MCF 10A (cell line): ENCODE measurements at regions not wholly inside any gene's neighbourhood (a gene's known extent, or its start where the extent isn't known, plus 50 kb on each side); places are given as distances from the start of the nearest gene placed in this dataset.

Experiments
- BruUV-seq: library from RNA; stranded (reverse); fragments of 400-500 nt; replicated peaks from 2 replicates; lab custom pipeline; 2021; lab: Mats Ljungman, UMichigan
- CTCF ChIA-PET: fragments of 300-600 bp; sonication (Branson Sonifier 250); formaldehyde crosslinking; extraction: SDS; loops from one replicate; lab custom pipeline; 2021; ENCODE audit warnings: antibody characterized with exemption, inconsistent platforms; lab: Yijun Ruan, JAX
- POLR2A ChIA-PET: fragments of 300-600, 350-650 bp; sonication (Branson Sonifier 250); formaldehyde crosslinking; extraction: SDS; loops from one replicate; lab custom pipeline; 2020; ENCODE audit warnings: antibody characterized with exemption, inconsistent platforms; lab: Yijun Ruan, JAX
- DNase-seq: peaks from one replicate; pipeline ENCODE4 v3.0.0-alpha.2; 2018; ENCODE audit not compliant: unreplicated experiment
- H3K27ac Mint-ChIP-seq: one replicate; pipeline ENCODE4 v1.8.0; 2022; ENCODE audit warnings: mild to moderate bottlenecking, low read depth, mixed read lengths; ENCODE audit not compliant: unreplicated experiment
- H3K27me3 Mint-ChIP-seq: one replicate; pipeline ENCODE4 v1.8.0; 2022; ENCODE audit warnings: mixed read lengths; ENCODE audit not compliant: insufficient read depth, unreplicated experiment
- H3K36me3 Mint-ChIP-seq: one replicate; pipeline ENCODE4 v1.8.0; 2022; ENCODE audit warnings: mild to moderate bottlenecking, moderate library complexity, mixed read lengths; ENCODE audit not compliant: insufficient read depth, unreplicated experiment
- H3K4me1 Mint-ChIP-seq: one replicate; pipeline ENCODE4 v1.8.0; 2022; ENCODE audit warnings: mixed read lengths; ENCODE audit not compliant: insufficient read depth, unreplicated experiment
- H3K4me3 Mint-ChIP-seq: one replicate; pipeline ENCODE4 v1.8.0; 2022; ENCODE audit warnings: mild to moderate bottlenecking, moderate library complexity, mixed read lengths; ENCODE audit not compliant: unreplicated experiment
- H3K9me3 Mint-ChIP-seq: one replicate; pipeline ENCODE4 v1.8.0; 2022; ENCODE audit warnings: mixed read lengths; ENCODE audit not compliant: unreplicated experiment
- CTCF ChIP-seq: fragments of 200-600 bp; IDR thresholded peaks from one replicate; pipeline ENCODE4 v1.8.0; 2022; ENCODE audit warnings: antibody characterized with exemption, mild to moderate bottlenecking; ENCODE audit not compliant: unreplicated experiment
- intact Hi-C: fragments of 100-400 bp; cut with micrococcal nuclease; formaldehyde crosslinking; loops from 2 replicates; pipeline ENCODE4 v1.14.1; 2022

- no peaks in the 10 kb centered on the region for H3K4me1 Mint-ChIP-seq
- ChIA-PET CTCF (interaction anchor here (0.5 to 4.7 kb wide), 30 partner anchors 9 to 1695 kb away, joined by 3 to 79 read pairs (median 4); no protein-coding TSS in a partner anchor), POLR2A (interaction anchor here (0.5 to 2.5 kb wide), 3 partner anchors 74 to 725 kb away, joined by 3 to 15 read pairs (median 14); no protein-coding TSS in a partner anchor)
- peak; percentile 43 for DNase-seq
- peak; percentile 30 for TF ChIP-seq CTCF
- H3K27me3 Mint-ChIP-seq, result no peaks in the 10 kb centered on the region
- H3K4me3 Mint-ChIP-seq, result no peak overlapping the region
- BruUV-seq, result no TSS peak
- H3K36me3 Mint-ChIP-seq, result no peaks in the 10 kb centered on the region
- intact Hi-C loops, result loop anchor here (1.0 to 10.0 kb wide), 5 partner anchors 524 to 1611 kb away; no protein-coding TSS in a partner anchor
- H3K9me3 Mint-ChIP-seq, result peaks cover 8% of the 10 kb centered on the region
- H3K27ac Mint-ChIP-seq, result no peak overlapping the region
These were observed 188.5 kb upstream of the TEX13C start for GRCh38 chrX:125131164-125131563.

- no peak overlapping the region for H3K4me3 Mint-ChIP-seq
- peaks cover 8% of the 10 kb centered on the region for H3K9me3 Mint-ChIP-seq
- no peaks in the 10 kb centered on the region for H3K27me3 Mint-ChIP-seq
- peak; percentile 28 for DNase-seq
- ChIA-PET CTCF (interaction anchor here (0.6 to 4.7 kb wide), 31 partner anchors 8 to 847 kb away, joined by 3 to 79 read pairs (median 5); no protein-coding TSS in a partner anchor), POLR2A (interaction anchor here (0.7 to 2.5 kb wide), 3 partner anchors 73 to 726 kb away, joined by 3 to 15 read pairs (median 14); no protein-coding TSS in a partner anchor)
- no peaks in the 10 kb centered on the region for H3K4me1 Mint-ChIP-seq
- no peaks in the 10 kb centered on the region for H3K36me3 Mint-ChIP-seq
- H3K27ac Mint-ChIP-seq, result no peak overlapping the region
- TF ChIP-seq CTCF, result peak; percentile 53
- intact Hi-C loops, result loop anchor here (1.0 to 10.0 kb wide), 3 partner anchors 304 to 1610 kb away; no protein-coding TSS in a partner anchor
- no TSS peak for BruUV-seq
These were observed 187.4 kb upstream of the TEX13C start for GRCh38 chrX:125132274-125132673.

GRCh38 chrX:125137521-125137920 is 182.2 kb upstream of the TEX13C start:
- no peak for TF ChIP-seq CTCF
- Mint-ChIP-seq H3K27ac (no peak overlapping the region), H3K4me3 (no peak overlapping the region)

GRCh38 chrX:125150231-125150630 is 169.4 kb upstream of the TEX13C start:
- H3K27ac Mint-ChIP-seq, result no peak overlapping the region
- peak; percentile 10 for DNase-seq
- ChIA-PET CTCF (interaction anchor here (0.6 to 0.9 kb wide), 2 partner anchors 18 to 757 kb away, joined by 3 read pairs; no protein-coding TSS in a partner anchor), POLR2A (interaction anchor here (0.5 to 0.6 kb wide), 2 partner anchors 8 to 230 kb away, joined by 3 read pairs; no protein-coding TSS in a partner anchor)
- TF ChIP-seq CTCF, result no peak
- H3K4me3 Mint-ChIP-seq, result no peak overlapping the region
- intact Hi-C loops, result no loop called here
- no peaks in the 10 kb centered on the region for H3K27me3 Mint-ChIP-seq
- H3K4me1 Mint-ChIP-seq, result no peaks in the 10 kb centered on the region
- peaks cover 7% of the 10 kb centered on the region for H3K9me3 Mint-ChIP-seq
- H3K36me3 Mint-ChIP-seq, result no peaks in the 10 kb centered on the region
- BruUV-seq, result no TSS peak

More at GRCh38 chrX:125137521-125137920, 182.2 kb upstream of the TEX13C start:
- BruUV-seq, result no TSS peak
- H3K4me1 Mint-ChIP-seq, result no peaks in the 10 kb centered on the region
- CTCF ChIA-PET, result interaction anchor here (0.6 to 1.3 kb wide), 2 partner anchors 21 to 944 kb away, joined by 3 read pairs; no protein-coding TSS in a partner anchor
- no peaks in the 10 kb centered on the region for H3K9me3 Mint-ChIP-seq
- POLR2A ChIA-PET, result no interaction called here
- no peaks in the 10 kb centered on the region for H3K36me3 Mint-ChIP-seq
- intact Hi-C loops, result loop anchor here (10.0 kb wide), 1 partner anchor 517 kb away; no protein-coding TSS in a partner anchor
- no peaks in the 10 kb centered on the region for H3K27me3 Mint-ChIP-seq
- DNase-seq, result no peak
